NCI-H524 (cell line): ENCODE measurements at regions not wholly inside any gene's neighbourhood (a gene's known extent, or its start where the extent isn't known, plus 50 kb on each side); places are given as distances from the start of the nearest gene placed in this dataset.
"Not testable (repeated sequence)": the region's sequence is repeated elsewhere in the genome, so short reads cannot be mapped to it uniquely, and the experiment has no call there.

Source experiments
- DNase-seq, 2 experiments: peaks; one replicate each; lab custom pipeline; 2025; lab: John Stamatoyannopoulos, UW

GRCh38 chr5:33210221-33210620 lies 230.5 kb upstream of the TARS1 start:
- not testable (repeated sequence) for DNase-seq

GRCh38 chr5:33210978-33211377 lies 229.8 kb upstream of the TARS1 start:
- no peak for DNase-seq

GRCh38 chr5:33212439-33212838 lies 228.3 kb upstream of the TARS1 start:
- no peak for DNase-seq

GRCh38 chr5:33212900-33213299 lies 227.9 kb upstream of the TARS1 start:
- DNase-seq, result no peak

- no peak for DNase-seq
Observed at GRCh38 chr5:33223563-33224284, 217.0 kb upstream of the TARS1 start.

GRCh38 chr5:33224285-33224961 lies 216.3 kb upstream of the TARS1 start:
- DNase-seq, result no peak

- no peak for DNase-seq
Observed at GRCh38 chr5:33227247-33227646, 213.5 kb upstream of the TARS1 start.

- no peak for DNase-seq
Observed at GRCh38 chr5:33227746-33228145, 213.0 kb upstream of the TARS1 start.

- no peak for DNase-seq
Observed at GRCh38 chr5:33228149-33228548, 212.6 kb upstream of the TARS1 start.

GRCh38 chr5:33229216-33229615 lies 211.5 kb upstream of the TARS1 start:
- DNase-seq, result no peak

- no peak for DNase-seq
Observed at GRCh38 chr5:33230467-33231078, 210.2 kb upstream of the TARS1 start.

GRCh38 chr5:33231214-33231710 lies 209.5 kb upstream of the TARS1 start:
- no peak for DNase-seq

GRCh38 chr5:33231935-33232334 lies 208.8 kb upstream of the TARS1 start:
- no peak for DNase-seq

- no peak for DNase-seq
Observed at GRCh38 chr5:33232731-33233505, 207.8 kb upstream of the TARS1 start.

GRCh38 chr5:33235304-33235703 lies 205.5 kb upstream of the TARS1 start:
- DNase-seq, result no peak

GRCh38 chr5:33235824-33236223 lies 204.9 kb upstream of the TARS1 start:
- DNase-seq, result no peak

GRCh38 chr5:33237471-33237870 lies 203.3 kb upstream of the TARS1 start:
- no peak for DNase-seq

GRCh38 chr5:33238826-33239695 lies 201.7 kb upstream of the TARS1 start:
- no peak for DNase-seq

- no peak for DNase-seq
Observed at GRCh38 chr5:33240558-33240957, 200.2 kb upstream of the TARS1 start.

GRCh38 chr5:33241802-33242201 lies 199.0 kb upstream of the TARS1 start:
- DNase-seq, result no peak

- DNase-seq, result no peak
Observed at GRCh38 chr5:33242277-33242676, 198.5 kb upstream of the TARS1 start.
